Esophagus squamous epithelium (tissue), 4 donors: ENCODE measurements at regions not wholly inside any gene's neighbourhood (a gene's known extent, or its start where the extent isn't known, plus 50 kb on each side); places are given as distances from the start of the nearest gene placed in this dataset.

Source experiments
- CTCF ChIP-seq, 6 experiments: fragments of 450-650 bp in 4 of 6; fragments of 200-600 bp in 2 of 6; sonication (generic) in 2 of 6; IDR thresholded peaks; one replicate each; pipeline ENCODE4 v1.5.1; 2016 to 2019; ENCODE audit warnings: antibody characterized with exemption in 6 of 6, mild to moderate bottlenecking in 4 of 6, moderate library complexity in 4 of 6
- POLR2A ChIP-seq, 4 donors: fragments of 450-650 bp; IDR thresholded peaks; one replicate each; pipeline ENCODE4 v1.6.1; 2017; ENCODE audit warnings: antibody characterized with exemption in 4 of 4, mild to moderate bottlenecking in 4 of 4, moderate library complexity in 3 of 4

- TF ChIP-seq CTCF (IDR thresholded peaks at IDR 0.05) (no peak), POLR2A (IDR thresholded peaks at IDR 0.05) (no peak)
These were observed 53.4 kb upstream of the GJB6 start for GRCh38 chr13:20285530-20285929.
